Kidney (tissue), 13 donors: ENCODE measurements at regions not wholly inside any gene's neighbourhood (a gene's known extent, or its start where the extent isn't known, plus 50 kb on each side); places are given as distances from the start of the nearest gene placed in this dataset.

Source experiments
- DNase-seq, 5 donors: peaks; one replicate each; pipeline ENCODE4 v3.0.0-alpha.2; 2013 to 2020
- FAIRE-seq: peaks from 2 replicates; lab custom pipeline; 2012; peaks lifted over from hg19 to GRCh38; lab: Jason Lieb, UNC
- H3K27ac ChIP-seq, 2 donors: one replicate each; pipeline ENCODE4 v1.7.0; 2013; ENCODE audit warnings: low read depth in 2 of 2, low read length in 2 of 2, inconsistent platforms in 1 of 2
- H3K27me3 ChIP-seq: one replicate; pipeline ENCODE4 v1.7.1; 2013; ENCODE audit warnings: low read length, inconsistent platforms; ENCODE audit not compliant: control insufficient read depth, insufficient read depth
- H3K36me3 ChIP-seq, 3 donors: one replicate each; pipeline versions ENCODE4 v1.7.0 to v1.7.1; 2013; ENCODE audit warnings: low read length in 3 of 3, control low read depth in 1 of 3, inconsistent platforms in 1 of 3; ENCODE audit not compliant: insufficient read depth in 3 of 3, control insufficient read depth in 2 of 3
- H3K4me1 ChIP-seq, 3 donors: one replicate each; pipeline versions ENCODE4 v1.7.0 to v1.7.1; 2013; ENCODE audit warnings: low read length in 3 of 3, inconsistent platforms in 1 of 3, low read depth in 1 of 3; ENCODE audit not compliant: control insufficient read depth in 2 of 3, insufficient read depth in 2 of 3
- H3K4me3 ChIP-seq, 3 donors: one replicate each; pipeline versions ENCODE4 v1.7.0 to v1.8.1; 2013; ENCODE audit warnings: low read length in 3 of 3, control low read depth in 1 of 3, inconsistent platforms in 1 of 3
- H3K9ac ChIP-seq, 3 donors: one replicate each; pipeline versions ENCODE4 v1.7.0 to v1.7.1; 2013; ENCODE audit warnings: low read length in 3 of 3, control low read depth in 1 of 3, inconsistent platforms in 1 of 3
- H3K9me3 ChIP-seq, 3 donors: one replicate each; pipeline versions ENCODE4 v1.7.0 to v1.7.1; 2013; ENCODE audit warnings: low read length in 3 of 3, control low read depth in 1 of 3, inconsistent platforms in 1 of 3; ENCODE audit not compliant: control insufficient read depth in 2 of 3, insufficient read depth in 1 of 3
- intact Hi-C: fragments of 100-400 bp; cut with DNase I; formaldehyde crosslinking; loops from one replicate; pipeline ENCODE4 v1.11.1; 2022
- TF ChIP-seq, protein P1 (sequence below): IDR thresholded peaks from 3 replicates; pipeline ENCODE4 v1.5.1; 2012; ENCODE audit warnings: mild to moderate bottlenecking, moderate library complexity, borderline replicate concordance; ENCODE audit not compliant: insufficient read depth; ENCODE audit errors: extremely low read depth
- donor health status: control.
- donor health status: control.
- donor health status: control.
- donor health status: control.
- donor health status: control.
- donor health status: DM: yes; HTN: yes; CAD: no.
- donor health status: Normal renal cell carcinoma (clear cell type).

DNA sequence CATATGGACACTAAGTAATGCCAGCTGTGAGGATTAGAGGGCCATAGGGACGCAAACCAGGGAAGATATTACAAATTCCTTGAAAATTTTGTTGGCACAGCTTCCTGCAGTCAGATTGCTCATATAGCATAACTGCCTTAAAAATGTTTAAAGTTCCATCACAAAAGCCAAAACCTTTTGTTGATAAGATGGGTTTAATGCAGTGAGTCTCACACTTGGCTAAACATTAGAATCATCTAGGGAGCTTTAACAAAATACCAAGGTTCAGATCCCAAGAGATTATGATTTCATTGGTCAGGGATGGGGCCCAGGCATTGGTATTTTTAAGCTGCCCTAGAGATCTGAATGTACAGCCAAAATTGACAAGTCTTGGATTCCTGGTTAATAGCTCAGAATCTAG, 376.5 kb upstream of the MAD2L1 start:
- TF ChIP-seq, protein P1, sequence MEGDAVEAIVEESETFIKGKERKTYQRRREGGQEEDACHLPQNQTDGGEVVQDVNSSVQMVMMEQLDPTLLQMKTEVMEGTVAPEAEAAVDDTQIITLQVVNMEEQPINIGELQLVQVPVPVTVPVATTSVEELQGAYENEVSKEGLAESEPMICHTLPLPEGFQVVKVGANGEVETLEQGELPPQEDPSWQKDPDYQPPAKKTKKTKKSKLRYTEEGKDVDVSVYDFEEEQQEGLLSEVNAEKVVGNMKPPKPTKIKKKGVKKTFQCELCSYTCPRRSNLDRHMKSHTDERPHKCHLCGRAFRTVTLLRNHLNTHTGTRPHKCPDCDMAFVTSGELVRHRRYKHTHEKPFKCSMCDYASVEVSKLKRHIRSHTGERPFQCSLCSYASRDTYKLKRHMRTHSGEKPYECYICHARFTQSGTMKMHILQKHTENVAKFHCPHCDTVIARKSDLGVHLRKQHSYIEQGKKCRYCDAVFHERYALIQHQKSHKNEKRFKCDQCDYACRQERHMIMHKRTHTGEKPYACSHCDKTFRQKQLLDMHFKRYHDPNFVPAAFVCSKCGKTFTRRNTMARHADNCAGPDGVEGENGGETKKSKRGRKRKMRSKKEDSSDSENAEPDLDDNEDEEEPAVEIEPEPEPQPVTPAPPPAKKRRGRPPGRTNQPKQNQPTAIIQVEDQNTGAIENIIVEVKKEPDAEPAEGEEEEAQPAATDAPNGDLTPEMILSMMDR = no peak
- H3K9ac ChIP-seq = no peak overlapping the region
- no peaks in the 10 kb centered on the region for H3K9me3 ChIP-seq
- no peaks in the 10 kb centered on the region for H3K36me3 ChIP-seq
- no peak for FAIRE-seq
- no peak overlapping the region for H3K27ac ChIP-seq
- no peak overlapping the region for H3K4me3 ChIP-seq
- no peaks in the 10 kb centered on the region for H3K4me1 ChIP-seq
- intact Hi-C loops = no loop called here
- DNase-seq = no peak
- no peaks in the 10 kb centered on the region for H3K27me3 ChIP-seq

DNA sequence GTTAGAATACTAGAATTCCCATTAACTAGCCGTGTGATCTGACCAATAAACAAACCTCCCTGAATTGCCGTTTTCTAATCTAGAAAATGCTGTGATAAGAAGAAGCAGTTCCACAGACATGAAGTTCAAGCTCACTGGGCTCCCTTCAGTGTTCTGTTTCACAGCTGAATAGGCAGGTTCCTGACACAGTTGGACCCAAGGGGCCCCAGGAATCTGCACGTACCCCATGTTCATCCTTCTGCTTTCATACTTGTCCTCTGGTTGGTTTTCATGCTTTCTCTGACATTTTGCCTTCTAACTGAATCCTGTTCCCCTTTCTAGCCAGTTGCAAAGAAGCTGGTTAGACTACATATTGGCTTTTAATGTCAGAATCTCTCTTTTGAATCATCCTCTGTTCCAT, 374.1 kb upstream of the MAD2L1 start:
- no peak overlapping the region for H3K9ac ChIP-seq
- H3K27me3 ChIP-seq = no peaks in the 10 kb centered on the region
- no peak overlapping the region for H3K4me3 ChIP-seq
- intact Hi-C loops = no loop called here
- TF ChIP-seq, protein P1 = no peak
- DNase-seq (no peak), FAIRE-seq (no peak)
- H3K4me1 ChIP-seq = no peaks in the 10 kb centered on the region
- no peaks in the 10 kb centered on the region for H3K9me3 ChIP-seq
- H3K27ac ChIP-seq = no peak overlapping the region
- H3K36me3 ChIP-seq = no peaks in the 10 kb centered on the region

DNA sequence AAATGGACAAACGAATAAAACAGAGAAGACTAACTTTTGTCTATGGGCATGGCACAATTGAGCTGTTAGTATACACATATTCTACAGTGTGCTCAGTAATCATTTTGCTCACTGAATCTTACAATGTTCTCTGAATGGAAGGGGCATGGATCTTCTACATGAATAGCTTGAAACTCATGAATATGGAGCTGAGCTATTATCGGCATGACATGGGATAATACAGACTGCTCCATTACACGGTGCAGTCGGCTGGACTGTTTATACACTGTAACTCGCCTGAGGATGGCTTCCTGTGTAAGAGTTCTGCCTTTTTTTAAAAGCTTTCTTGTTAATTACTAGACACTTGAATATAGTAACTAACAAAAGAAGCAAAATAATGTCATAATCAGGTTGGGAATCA, 368.5 kb upstream of the MAD2L1 start:
- Histone ChIP-seq H3K27me3 (no peaks in the 10 kb centered on the region), H3K36me3 (no peaks in the 10 kb centered on the region), H3K4me3 (no peak overlapping the region), H3K9me3 (no peaks in the 10 kb centered on the region), H3K4me1 (no peaks in the 10 kb centered on the region), H3K27ac (no peak overlapping the region), H3K9ac (no peak overlapping the region)
- FAIRE-seq (no peak), DNase-seq (peak in 1 of 5 donors; percentile 14)
- intact Hi-C loops = no loop called here
- TF ChIP-seq, protein P1 = no peak

DNA sequence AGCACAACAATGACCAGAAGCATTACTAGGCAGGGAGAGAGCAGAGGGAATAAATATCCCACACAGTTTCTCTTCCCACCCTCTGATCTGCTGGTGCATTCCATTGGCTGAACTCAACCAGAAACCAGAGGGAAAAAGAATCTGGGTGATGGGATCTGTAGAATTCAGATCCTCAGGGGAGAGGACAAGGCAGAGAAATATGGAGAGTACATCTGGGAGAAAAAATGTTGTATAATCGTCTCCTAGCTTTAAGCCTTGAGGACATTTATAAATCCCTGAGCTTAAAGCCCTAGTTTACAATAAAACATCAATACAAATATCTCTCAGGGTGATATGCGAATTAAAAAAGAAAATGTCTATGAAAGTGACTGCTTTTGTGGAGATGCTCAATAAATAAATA, 368.1 kb upstream of the MAD2L1 start:
- TF ChIP-seq, protein P1 = no peak
- intact Hi-C loops = no loop called here
- H3K27me3 ChIP-seq = no peaks in the 10 kb centered on the region

More for the DNA sequence above, 368.1 kb upstream of the MAD2L1 start:
- FAIRE-seq (no peak), DNase-seq (no peak)
- no peak overlapping the region for H3K27ac ChIP-seq
- H3K36me3 ChIP-seq = no peaks in the 10 kb centered on the region
- H3K9me3 ChIP-seq = no peaks in the 10 kb centered on the region
- H3K4me3 ChIP-seq = no peak overlapping the region
- no peaks in the 10 kb centered on the region for H3K4me1 ChIP-seq
- H3K9ac ChIP-seq = no peak overlapping the region
